ENCODE measurements at regions not wholly inside any gene's neighbourhood (a gene's known extent, or its start where the extent isn't known, plus 50 kb on each side); places are given as distances from the start of the nearest gene placed in this dataset.

DNA sequence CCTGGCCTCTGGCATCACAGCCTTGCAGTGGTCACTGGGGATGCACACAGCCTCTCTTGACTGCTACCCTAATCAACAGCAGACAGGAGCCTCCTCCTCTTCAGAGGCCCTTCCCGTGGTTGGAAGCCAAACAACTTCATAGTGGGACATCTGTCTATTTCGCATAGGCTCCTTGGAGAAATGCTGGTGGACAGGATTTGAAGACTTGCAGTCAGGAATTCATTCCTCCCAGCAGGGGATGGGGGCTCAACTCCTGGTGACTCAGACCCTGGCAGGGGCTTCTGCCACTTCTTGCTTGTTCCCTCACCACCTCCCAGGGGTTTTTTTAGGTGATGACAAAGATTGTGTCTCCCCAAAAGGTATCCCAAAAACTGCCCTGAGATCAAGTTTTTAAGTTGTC lies 191.7 kb upstream of the CAMK1G start:
- DNase-seq: no peak

DNA sequence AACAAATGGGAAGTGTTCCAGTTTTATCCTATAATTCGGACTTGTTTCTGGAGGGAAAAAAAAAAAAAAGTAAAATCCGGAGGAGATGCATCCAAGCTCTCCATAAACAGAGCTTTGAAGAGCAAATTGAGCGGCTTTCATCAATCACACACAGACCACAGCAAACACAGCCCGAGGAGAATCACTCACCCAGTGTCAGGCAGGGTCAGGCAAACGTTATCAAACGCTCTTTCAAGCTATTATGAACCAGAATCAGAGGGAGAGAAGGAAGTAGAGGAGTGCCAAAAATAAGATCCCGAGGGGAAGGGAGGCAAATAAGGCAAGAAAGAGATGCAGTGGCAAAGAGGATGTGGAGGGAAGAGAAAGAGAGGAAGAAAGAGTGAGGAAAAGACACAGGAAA lies 188.3 kb upstream of the CAMK1G start:
- DNase-seq: no peak

DNA sequence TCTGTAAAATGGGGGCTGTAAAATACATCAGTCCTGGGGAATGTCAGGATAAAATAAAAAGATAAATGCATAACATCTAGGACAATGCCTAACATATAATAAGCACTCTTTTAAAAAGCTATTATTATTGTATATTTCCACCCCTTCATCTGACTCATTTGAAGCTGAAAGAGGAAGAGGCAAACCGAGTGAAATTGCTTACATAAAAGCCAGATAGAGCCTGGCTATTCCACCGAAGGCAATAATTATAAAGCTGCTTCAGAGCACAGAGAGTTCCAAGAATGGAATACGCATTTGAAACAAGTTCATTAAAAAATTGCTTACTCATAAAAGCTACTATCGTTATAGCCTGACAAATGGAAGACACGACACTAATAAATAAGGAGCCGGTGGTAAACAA lies 186.1 kb upstream of the CAMK1G start:
- DNase-seq: no peak

DNA sequence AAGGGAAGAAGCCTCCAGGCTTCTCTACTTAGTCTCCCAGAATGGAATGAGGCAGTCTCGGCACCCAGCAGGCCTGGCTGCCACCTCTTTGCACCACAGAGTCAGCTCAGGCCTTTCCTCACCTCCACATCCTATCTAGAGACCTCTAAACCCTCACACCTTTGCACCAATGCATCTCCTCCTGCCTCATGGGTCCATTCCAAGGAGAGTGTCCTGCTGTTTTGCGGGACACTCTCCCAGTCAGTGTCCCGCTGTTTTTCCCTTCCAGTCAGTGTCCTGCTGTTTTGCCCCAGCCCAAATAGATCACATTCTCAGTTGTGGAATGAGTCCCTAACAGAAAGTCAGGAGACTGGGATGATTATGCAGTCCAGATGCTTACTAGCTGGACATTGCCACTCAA lies 185.6 kb upstream of the CAMK1G start:
- DNase-seq: no peak

DNA sequence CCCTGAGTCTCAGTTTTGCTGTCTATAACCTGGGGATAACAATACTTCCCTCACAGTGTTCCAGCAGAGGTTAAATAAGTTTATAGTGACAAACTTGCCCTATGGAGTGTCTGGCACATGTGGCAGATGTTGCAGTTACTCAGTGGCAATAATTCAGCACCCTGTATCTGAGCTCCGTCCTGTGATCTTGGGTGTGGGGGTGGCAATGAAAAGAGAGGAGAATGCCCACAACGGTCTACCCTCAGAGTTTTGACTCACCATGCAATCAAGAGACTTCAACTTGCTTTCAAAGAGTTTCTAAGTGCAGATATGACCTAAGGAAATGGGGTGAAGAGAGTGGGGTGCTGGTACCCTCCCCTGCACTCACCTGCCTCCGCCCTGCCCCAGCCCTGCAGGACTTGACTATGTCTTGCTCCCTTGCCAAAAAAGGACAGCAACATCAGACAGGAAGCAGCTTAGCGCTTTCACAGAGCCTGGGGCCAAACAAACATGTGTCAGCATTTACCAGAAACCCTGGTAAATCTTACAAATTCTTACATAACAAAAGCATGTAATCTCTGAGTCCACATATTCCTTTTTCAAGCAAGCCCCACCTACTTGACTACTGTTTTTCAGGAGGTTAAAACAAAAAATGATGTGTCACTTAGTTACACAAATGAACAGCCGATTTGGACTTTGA lies 185.1 kb upstream of the CAMK1G start:
- no peak for DNase-seq

DNA sequence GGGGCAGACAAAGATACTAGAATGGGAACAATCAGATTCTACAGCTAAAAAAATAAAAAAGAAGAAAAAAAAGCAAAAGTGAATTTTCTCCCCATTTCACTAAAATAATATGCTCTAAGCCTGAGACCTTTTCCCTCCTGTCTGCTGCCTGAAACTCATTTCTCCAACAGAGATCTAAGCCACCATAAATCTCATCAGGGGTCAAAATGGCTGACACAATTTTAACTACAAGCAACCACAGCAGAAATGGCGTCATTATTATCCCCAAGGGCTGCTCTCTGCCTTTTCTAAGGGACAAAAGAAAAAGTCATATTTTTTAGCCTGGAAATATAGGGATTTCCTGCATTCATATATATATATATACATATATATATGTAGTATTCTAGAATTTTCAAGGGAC lies 183.7 kb upstream of the CAMK1G start:
- no peak for DNase-seq

DNA sequence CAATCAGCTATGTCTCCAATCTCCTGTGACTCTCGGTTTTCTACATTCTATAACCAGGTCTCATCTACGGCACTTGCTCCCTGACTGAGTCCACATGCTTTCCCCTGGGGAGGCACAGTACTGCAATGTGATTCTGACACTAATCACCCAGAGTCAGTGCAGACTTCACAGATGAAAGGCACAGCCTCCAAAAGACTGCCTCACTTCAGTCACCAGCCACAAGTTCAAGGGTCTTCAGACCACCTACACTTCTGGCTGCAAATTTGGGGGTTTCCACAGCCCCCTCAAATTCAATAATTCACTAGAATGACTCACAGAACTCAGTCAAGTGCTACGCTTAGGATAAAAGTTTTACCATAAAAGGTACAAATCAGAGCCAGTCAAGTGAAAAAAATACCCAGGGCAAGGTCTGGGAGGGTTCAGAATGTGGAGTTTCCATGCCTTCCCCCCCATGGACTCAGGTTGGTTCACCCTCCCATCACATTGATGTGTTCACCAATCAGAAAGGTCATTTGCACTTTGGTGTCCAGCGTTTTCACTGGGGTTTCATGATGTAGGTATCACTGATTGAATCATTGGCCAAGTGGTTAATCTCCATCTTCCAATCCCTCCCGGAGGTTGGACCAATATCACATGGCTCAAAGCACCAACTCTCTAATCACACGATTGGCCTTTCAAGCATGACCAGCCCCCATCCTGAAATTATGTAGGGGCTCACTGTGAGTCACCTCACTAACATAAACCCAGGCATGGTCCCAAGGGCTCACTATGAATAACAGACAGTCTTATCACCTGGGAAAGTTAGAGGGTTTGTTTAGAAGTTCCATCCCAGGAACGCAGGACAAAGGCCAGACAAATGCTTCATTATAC lies 182.9 kb upstream of the CAMK1G start:
- DNase-seq: no peak

DNA sequence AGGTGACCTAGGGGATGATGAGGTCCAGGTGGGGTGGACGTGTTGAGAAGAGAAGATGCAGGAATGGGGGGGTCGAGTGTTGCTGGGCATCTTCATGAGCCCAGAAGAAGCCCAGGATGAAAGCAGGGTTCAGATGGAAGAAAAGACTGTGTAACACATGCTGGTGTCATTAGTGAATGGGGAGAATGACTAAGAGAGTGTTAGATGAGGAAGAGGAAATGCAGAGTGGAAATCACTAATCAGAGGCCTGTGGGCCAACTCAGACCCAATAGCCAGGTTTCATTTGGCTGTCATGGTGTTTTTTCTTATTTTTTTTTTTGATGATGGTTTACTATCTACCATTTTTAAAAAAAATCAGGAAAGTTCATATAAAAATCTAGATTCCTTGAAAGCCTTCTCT lies 180.8 kb upstream of the CAMK1G start:
- DNase-seq: no peak

DNA sequence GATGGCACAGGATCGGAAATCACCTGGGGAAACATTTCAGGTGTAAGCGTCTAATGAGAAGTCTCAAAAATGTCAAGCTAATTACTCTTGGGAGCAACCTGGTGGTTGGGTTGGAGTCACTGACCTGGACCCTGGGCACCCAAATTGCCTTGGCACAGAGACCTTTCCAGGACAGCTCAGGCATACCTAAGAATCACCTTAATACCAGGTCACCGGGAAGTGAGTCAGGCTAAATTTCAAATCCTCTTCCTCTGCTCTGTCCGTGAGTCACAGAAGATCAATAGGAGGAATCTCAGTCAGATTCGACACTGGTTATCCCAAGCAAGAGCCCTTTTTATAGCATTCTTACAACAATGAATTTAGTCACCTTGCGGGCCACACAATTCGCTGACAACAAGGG lies 179.6 kb upstream of the CAMK1G start:
- DNase-seq: no peak

DNA sequence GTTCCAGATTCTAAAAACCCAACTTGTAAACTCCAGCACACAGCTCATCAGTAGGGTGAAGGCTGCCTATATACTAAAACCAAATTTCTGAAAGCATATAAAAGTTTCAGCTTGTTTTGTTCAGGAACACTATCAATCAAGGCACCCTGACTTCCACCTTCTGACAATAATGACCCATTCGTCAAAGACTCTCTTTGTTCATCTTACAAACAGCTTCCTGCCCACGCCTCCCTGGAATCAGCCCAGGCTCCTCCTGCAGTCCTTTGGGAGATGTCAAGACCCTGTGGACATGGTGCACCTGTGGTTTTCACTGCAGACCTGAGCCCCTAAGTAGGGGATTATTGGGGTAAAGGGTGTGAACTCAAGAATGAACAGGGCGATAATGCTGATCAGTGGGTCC lies 178.9 kb upstream of the CAMK1G start:
- DNase-seq: no peak

DNA sequence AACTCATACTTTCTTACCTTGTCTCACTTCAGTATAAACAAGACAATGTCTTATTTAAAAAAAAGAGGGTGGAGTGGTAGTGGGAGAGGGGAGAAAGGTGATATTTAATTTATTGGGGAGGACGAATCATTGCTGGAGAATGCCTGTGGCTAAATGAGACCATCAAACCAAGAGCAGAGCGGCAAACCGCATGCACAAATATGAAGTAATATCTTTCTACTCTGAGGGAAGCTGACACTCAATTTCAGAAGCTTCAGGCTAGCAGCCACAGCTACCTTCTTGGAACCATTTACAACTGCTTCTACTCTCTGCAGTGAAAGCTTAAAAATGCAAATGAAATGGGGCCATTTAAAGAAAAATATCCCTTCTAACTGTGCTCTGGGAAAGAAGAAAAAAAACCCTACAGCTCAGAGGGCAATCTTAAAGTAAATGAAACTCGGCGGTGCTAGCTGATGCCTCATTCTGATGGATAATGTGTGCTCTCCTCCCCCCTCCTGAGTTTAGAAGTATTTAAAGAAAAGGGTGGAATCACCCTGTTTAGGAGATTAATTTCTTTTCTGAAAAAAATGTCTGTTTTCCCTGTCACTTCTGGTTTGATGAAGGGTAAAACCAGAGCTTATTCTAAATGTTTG lies 178.2 kb upstream of the CAMK1G start:
- DNase-seq: no peak

DNA sequence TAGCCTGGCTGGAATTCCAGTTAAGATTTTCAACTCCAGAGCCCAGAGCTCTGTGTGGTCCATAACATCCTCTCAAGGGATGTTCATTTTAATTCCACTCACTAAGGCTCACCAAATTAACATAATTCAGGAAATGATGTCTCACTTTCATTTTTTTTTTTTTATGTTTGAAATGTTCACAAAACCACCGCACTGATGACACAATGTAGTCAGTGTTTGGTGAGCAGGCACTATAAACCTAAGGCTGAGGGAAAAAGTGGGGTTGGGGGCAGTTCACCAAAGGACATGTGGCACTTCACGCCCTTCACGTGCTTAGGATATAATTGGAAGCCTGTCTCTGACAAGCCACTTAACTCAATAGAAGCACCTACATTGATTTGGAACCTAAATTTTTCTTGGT lies 177.3 kb upstream of the CAMK1G start:
- no peak for DNase-seq

DNA sequence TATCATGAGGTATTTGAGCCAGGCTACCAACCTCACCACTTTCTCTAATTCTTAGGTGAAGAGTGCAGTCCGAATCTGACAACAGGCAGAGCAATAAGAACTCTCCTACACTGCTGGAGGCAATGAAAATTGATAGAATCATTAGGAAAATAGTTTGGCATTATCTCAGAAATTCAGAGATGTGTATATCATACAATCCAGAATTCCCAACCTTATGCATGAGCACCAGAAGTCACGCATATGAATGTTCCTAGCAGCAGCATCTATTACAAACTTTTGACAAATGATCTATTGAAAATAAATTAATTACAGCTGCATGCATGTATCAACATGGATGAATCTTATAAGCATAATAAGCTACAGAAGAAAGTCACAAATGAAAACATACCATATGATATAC lies 176.9 kb upstream of the CAMK1G start:
- DNase-seq: no peak

DNA sequence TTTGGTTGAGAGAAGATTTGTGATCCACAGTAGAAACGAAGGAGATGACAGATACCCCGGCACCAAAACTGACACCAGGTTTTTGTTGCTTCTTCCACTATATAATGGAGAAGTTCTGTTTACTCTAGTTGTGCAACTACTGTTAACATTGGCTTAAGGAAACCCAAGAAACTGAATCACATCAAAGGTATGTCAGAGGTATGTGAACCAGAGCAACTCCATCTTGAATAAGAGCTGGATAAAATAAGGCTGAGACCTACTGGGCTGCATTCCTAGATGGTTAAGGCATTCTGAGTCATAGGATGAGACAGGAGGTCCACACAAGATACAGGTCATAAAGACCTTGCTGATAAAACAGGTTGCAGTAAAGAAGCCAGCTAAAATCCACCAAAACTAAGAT lies 173.7 kb upstream of the CAMK1G start:
- DNase-seq: no peak

DNA sequence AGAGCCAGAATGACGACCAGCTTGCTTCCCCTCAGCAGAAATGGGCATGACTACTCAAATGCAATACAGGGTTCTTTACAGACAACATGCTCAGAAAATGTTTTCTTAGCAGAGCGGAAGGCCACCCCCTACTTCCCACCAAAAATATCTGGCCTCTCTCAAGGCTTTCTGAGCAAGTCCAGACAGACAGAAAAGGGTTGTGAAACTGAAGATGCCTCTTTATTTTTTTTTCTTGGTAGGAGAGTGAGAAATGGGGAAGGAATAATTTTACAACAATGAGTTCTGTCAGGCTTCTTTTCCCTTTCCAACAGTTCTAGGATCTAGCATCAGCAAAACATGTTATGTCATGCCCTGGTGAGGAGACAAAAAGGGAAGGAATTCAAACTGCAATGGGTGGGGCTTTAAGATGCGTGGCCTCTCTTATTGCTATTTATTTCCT lies 172.0 kb upstream of the CAMK1G start:
- DNase-seq: no peak

DNA sequence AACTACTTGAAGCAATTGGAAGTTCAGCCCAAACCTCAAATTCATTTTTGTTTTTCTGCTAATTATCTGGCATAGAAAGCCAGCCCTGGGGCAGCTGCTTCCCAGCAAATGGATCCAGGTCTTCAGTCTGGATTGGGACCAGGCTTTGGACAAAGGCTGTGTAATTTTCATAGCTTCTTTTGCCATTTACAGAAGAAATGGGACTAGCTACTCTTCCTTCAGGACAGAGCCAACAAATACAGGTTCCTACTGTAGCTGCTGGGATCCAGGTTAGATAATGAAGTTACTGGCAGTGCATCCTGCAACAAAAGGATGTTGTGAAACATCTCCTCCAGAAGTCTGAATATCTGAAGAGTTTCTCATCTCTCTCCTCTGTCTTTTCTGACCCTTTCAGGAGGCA lies 171.5 kb upstream of the CAMK1G start:
- no peak for DNase-seq

DNA sequence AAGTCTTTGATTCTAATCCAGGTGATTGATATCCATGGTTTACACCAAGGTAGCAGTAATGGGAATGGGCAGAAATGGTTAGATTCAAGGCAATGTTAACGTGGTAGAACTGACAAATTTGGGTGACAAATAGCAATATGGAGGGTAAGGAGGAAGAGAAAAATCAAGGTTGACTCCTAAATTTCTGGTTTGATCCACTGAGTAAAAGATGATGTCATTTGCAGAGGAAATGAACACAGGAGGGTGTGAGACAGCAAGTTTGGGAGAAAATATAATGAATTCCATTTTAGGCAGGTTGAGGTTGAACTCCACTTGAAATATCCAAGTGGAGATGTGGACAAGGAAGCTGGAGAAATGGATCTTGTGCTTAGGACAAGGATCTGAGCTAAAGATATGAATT lies 170.9 kb upstream of the CAMK1G start:
- DNase-seq: no peak

DNA sequence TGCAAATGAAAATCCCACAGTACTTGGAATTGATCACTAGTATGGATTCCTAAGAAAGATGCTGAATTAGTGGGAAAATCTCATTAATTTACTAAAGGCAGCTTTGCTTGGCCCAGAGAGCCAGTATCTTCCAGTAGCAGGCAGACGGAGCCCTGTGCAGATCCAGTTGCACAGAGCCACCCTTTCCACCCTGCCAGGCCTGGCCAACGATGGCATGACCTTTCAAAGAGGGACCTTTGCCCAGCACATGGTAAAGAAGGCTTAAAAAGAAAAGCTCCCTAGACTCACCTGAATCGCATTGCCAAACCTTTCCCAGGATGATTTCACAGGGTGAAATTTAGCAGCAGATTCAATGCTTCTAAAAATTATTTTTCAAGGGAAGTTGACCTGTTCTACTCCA lies 170.5 kb upstream of the CAMK1G start:
- no peak for DNase-seq

DNA sequence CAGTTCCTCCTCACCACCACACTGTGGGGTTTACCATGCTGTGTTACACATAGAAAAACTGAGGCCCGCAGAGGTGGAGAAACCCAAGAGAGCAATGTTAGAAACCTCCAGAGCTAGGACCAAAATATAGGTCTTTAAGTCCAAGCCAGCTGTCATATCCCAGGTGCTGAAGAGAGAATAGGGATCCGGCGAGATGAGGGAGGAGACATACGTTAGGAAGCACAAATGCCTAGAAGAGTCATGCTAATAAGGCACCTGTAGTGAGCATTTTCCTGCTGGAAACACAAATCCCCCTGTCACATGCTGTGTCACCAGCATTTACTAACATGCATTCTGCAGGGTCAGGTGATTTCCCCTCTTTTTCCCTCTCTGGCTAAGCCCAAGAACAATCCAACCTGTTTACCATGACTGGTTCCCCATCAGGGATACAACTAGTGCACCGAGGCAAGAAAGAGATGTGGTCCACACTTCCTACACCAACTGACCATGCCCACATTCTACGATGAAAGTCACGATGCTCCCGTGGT lies 168.6 kb upstream of the CAMK1G start:
- no peak for DNase-seq

DNA sequence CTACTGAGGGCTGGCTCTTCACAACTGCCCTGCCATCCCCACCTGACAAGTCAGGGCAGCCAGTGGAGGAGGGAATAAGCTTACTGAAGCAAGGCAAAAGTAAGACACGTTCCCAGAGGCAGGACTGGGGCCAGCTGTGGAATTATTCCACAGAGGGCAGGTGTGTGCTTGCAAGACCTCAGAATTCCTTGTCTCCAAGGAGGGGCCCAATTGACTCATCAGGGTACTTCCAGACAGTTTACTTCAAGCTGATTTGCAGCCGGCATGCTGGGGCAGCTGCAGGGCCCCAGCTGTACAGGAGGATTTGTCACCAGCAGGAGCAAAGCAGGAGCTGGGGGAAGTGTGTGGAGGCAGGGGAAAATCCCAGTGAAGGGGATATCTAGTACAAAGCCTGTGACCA lies 167.5 kb upstream of the CAMK1G start:
- no peak for DNase-seq

DNA sequence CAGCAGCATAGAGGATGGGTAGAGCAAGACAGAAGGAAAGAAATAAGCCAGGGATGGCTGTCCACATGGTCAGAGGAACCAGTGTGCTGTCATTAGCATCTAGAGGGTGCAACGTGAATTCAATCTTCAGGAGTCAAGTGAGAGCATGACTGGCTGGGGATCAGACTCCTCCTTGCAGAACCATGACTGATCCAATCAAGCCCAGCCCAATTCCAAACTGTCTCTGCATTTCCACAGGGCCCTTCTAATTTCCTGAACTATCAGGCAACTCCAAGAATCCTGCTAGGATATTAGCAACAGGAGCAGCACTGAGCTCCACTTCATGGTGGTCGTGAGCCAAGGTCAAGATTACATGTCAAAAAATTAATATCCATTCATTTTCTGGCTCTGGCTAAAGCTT lies 166.8 kb upstream of the CAMK1G start:
- DNase-seq: no peak

DNA sequence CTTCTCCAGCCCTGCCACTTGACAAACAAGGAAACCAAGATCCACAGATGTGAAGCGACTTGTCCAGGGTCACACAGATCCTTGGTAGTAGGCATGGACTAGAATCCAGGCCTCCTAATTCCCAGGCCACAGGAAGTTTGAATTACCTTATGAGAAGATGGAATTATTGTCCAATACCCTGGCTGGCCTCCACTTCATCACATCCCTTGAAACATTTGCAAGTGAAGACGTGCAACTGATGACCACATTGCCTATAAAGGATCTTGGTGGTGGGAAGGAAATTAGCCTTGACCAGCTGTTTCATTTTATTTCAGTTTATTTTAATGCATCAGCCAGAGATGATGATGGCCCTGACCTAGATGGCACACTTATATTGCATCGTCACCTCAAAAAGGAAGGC lies 165.8 kb upstream of the CAMK1G start:
- no peak for DNase-seq

DNA sequence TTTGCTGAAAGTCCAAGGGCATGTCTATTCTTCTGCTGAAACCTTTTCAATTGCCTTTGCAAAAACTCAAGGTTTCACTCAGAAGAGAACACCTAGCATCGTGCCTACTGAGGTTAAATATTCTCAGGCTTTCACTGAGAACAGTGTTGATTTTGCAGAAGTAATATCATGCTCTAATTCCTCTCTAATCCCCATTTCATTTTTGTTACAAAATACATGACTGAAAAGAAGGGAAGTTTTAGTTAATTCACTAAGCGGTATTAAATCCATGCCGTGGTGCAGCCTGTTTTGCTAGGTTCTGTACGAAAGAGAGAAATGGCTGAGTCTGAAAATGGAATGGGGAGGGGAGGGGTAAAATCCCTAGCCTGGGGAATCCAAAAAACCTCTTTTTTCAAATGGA lies 163.2 kb upstream of the CAMK1G start:
- DNase-seq: no peak

DNA sequence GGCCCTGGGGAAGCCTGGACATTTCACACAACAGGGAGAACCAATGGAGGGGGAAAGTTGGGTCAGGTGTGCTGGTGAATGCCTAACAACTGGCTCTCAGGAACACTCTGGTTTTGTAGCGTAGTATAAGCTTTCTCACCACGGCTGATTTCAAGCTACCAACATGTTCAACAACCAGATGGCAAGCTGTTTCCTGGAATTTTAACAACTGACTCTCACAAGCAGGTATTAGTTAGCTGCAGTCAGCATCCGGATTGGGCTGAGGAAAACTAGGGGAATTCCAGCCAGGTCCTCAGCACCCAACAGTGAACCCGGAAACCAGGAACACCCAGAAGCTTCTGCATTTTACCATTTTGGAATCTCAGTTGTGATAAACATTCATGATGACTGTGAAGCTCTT lies 162.3 kb upstream of the CAMK1G start:
- DNase-seq: no peak
